T-cell (primary cell): ENCODE measurements at regions not wholly inside any gene's neighbourhood (a gene's known extent, or its start where the extent isn't known, plus 50 kb on each side); places are given as distances from the start of the nearest gene placed in this dataset.
"Not testable (repeated sequence)": the region's sequence is repeated elsewhere in the genome, so short reads cannot be mapped to it uniquely, and the experiment has no call there.

ENCODE experiments used
- ATAC-seq, 4 experiments: fragments of 200-7000 bp in 3 of 4; fragments of 150-1000 bp in 1 of 4; cut with Tn5 transposase; replicated peaks in 1 of 4; 1 replicate in 3 of 4; 2 replicates in 1 of 4; pipeline ENCODE4 v1.10.0; 2021; ENCODE audit warnings: moderate library complexity in 3 of 4, mild to moderate bottlenecking in 2 of 4, moderate number of reproducible peaks in 1 of 4
- CTCF ChIA-PET, 2 donors: fragments of 300-600 bp; sonication (Branson Sonifier 250); formaldehyde crosslinking; loops; one replicate each; lab custom pipeline; 2022; ENCODE audit warnings: antibody characterized with exemption in 2 of 2; lab: Charles Lee
- POLR2A ChIA-PET, 2 donors: fragments of 300-600 bp; sonication (Branson Sonifier 250); formaldehyde crosslinking; loops; one replicate each; lab custom pipeline; 2022; ENCODE audit warnings: antibody characterized with exemption in 2 of 2; lab: Charles Lee
- DNase-seq, 35 experiments: peaks; one replicate each; pipeline versions ENCODE4 v3.0.0 to v3.0.0-alpha.2; 2013 to 2023
- H3K27ac ChIP-seq: one replicate; pipeline ENCODE4 v1.5.1; 2013; ENCODE audit warnings: low read length
- H3K27me3 ChIP-seq, 2 experiments: replicated peaks in 1 of 2; 1 replicate in 1 of 2; 2 replicates in 1 of 2; pipeline versions ENCODE4 v1.6.1 to v1.7.0; 2013; ENCODE audit warnings: low read length in 1 of 2, mixed read lengths in 1 of 2; ENCODE audit not compliant: control insufficient read depth in 2 of 2, insufficient read depth in 2 of 2; ENCODE audit errors: extremely low read depth in 1 of 2
- H3K36me3 ChIP-seq, 2 donors: 1 replicate in 1 of 2; 2 replicates in 1 of 2; pipeline versions ENCODE4 v1.6.1 to v1.7.0; 2013; ENCODE audit warnings: low read length in 1 of 2; ENCODE audit not compliant: control insufficient read depth in 2 of 2, insufficient read depth in 1 of 2; ENCODE audit errors: extremely low read depth in 1 of 2
- H3K4me1 ChIP-seq, 2 experiments: 1 replicate in 1 of 2; 2 replicates in 1 of 2; pipeline versions ENCODE4 v1.6.1 to v1.7.0; 2013; ENCODE audit warnings: low read length in 2 of 2, mixed read lengths in 1 of 2; ENCODE audit not compliant: insufficient read depth in 2 of 2, control insufficient read depth in 1 of 2; ENCODE audit errors: extremely low read depth in 1 of 2
- H3K4me3 ChIP-seq, 2 donors: 1 replicate in 1 of 2; 2 replicates in 1 of 2; pipeline versions ENCODE4 v1.5.1 to v1.7.0; 2013; ENCODE audit warnings: mild to moderate bottlenecking in 2 of 2, low read length in 1 of 2, moderate library complexity in 1 of 2; ENCODE audit not compliant: control insufficient read depth in 1 of 2; ENCODE audit errors: extremely low read depth in 1 of 2
- H3K9me3 ChIP-seq: 2 replicates; pipeline ENCODE4 v1.7.0; 2013
- H3K27ac Mint-ChIP-seq, 2 donors: one replicate each; pipeline ENCODE4 v1.8.0; 2020 to 2021; ENCODE audit warnings: mild to moderate bottlenecking in 2 of 2, mixed read lengths in 2 of 2
- H3K27me3 Mint-ChIP-seq, 2 donors: one replicate each; pipeline ENCODE4 v1.8.0; 2021 to 2022; ENCODE audit warnings: mixed read lengths in 2 of 2
- H3K36me3 Mint-ChIP-seq: one replicate; pipeline ENCODE4 v1.8.0; 2021; ENCODE audit warnings: mixed read lengths
- H3K4me1 Mint-ChIP-seq, 3 donors: one replicate each; pipeline ENCODE4 v1.8.0; 2020 to 2022; ENCODE audit warnings: mixed read lengths in 3 of 3, mild to moderate bottlenecking in 1 of 3
- H3K4me3 Mint-ChIP-seq, 3 donors: one replicate each; pipeline ENCODE4 v1.8.0; 2020 to 2022; ENCODE audit warnings: mild to moderate bottlenecking in 3 of 3, mixed read lengths in 3 of 3, moderate library complexity in 3 of 3
- H3K9me3 Mint-ChIP-seq, 3 donors: one replicate each; pipeline ENCODE4 v1.8.0; 2020 to 2022; ENCODE audit warnings: mixed read lengths in 3 of 3
- WGBS: methylation state at CpG from one replicate; pipeline ENCODE4 v1.1.5; 2013; ENCODE audit warnings: missing lambda C conversion rate; ENCODE audit not compliant: insufficient coverage; 5-methylcytosine and 5-hydroxymethylcytosine counted together

- Histone ChIP-seq H3K27ac (no peak overlapping the region), H3K4me3 (no peak overlapping the region), H3K36me3 (no peaks in the 10 kb centered on the region), H3K27me3 (peaks cover 0 to 7% of the 10 kb centered on the region in 2 experiments), H3K9me3 (no peaks in the 10 kb centered on the region), H3K4me1 (peaks cover 9 to 10% of the 10 kb centered on the region in 2 experiments)
- peak overlapping the region; percentile 66 to 77 (median 74) for H3K4me3 Mint-ChIP-seq
- ATAC-seq (no peak), DNase-seq (no peak)
- H3K27ac Mint-ChIP-seq, result peak overlapping the region; percentile 93 to 98
- H3K36me3 Mint-ChIP-seq, result no peaks in the 10 kb centered on the region
- WGBS, result 20% methylated on average over 2 of the region's 3 CpGs
- peaks cover 19 to 45% (median 36%) of the 10 kb centered on the region in 3 donors for H3K4me1 Mint-ChIP-seq
- H3K9me3 Mint-ChIP-seq, result no peaks in the 10 kb centered on the region
- H3K27me3 Mint-ChIP-seq, result peaks cover 1 to 4% of the 10 kb centered on the region in 2 donors
- ChIA-PET CTCF (interaction anchor here in 1 of 2 donors (0.6 kb wide), 1 partner anchor 65 kb away, joined by 3 read pairs; no protein-coding TSS in a partner anchor), POLR2A (no interaction called here)
These were observed 67.9 kb upstream of the SRRM3 start for GRCh38 chr7:76133839-76134238.

GRCh38 chr7:76135263-76135662 is 66.4 kb upstream of the SRRM3 start:
- POLR2A ChIA-PET, H3K36me3 Mint-ChIP-seq, H3K27me3 ChIP-seq, ATAC-seq, H3K4me3 Mint-ChIP-seq, H3K36me3 ChIP-seq, H3K27me3 Mint-ChIP-seq, H3K27ac Mint-ChIP-seq, H3K9me3 ChIP-seq, H3K4me3 ChIP-seq, CTCF ChIA-PET, H3K27ac ChIP-seq, DNase-seq, H3K9me3 Mint-ChIP-seq: not testable (repeated sequence)
- H3K4me1 Mint-ChIP-seq, result peaks cover 19 to 47% (median 36%) of the 10 kb centered on the region in 3 donors
- H3K4me1 ChIP-seq, result peaks cover 9 to 10% of the 10 kb centered on the region in 2 experiments
- 50% methylated on average over 1 of the region's 2 CpGs for whole genome bisulfite sequencing

GRCh38 chr7:76138577-76139313 is 63.0 kb upstream of the SRRM3 start:
- DNase-seq, ATAC-seq, H3K27ac ChIP-seq, H3K27me3 ChIP-seq, H3K4me3 ChIP-seq, H3K36me3 ChIP-seq, POLR2A ChIA-PET, H3K9me3 Mint-ChIP-seq, H3K27ac Mint-ChIP-seq, H3K36me3 Mint-ChIP-seq, CTCF ChIA-PET, H3K4me3 Mint-ChIP-seq, H3K27me3 Mint-ChIP-seq, H3K9me3 ChIP-seq: not testable (repeated sequence)
- 86% methylated on average over 6 of the region's 7 CpGs for WGBS
- H3K4me1 Mint-ChIP-seq, result peaks cover 3 to 34% (median 23%) of the 10 kb centered on the region in 3 donors
- H3K4me1 ChIP-seq, result peaks cover 2 to 16% of the 10 kb centered on the region in 2 experiments

GRCh38 chr7:76139670-76140069 is 62.0 kb upstream of the SRRM3 start:
- ATAC-seq (no peak), DNase-seq (no peak)
- POLR2A ChIA-PET, result no interaction called here
- Histone ChIP-seq H3K27me3 (peaks cover 0 to 2% of the 10 kb centered on the region in 2 experiments), H3K4me1 (peaks cover 2 to 13% of the 10 kb centered on the region in 2 experiments), H3K9me3 (no peaks in the 10 kb centered on the region), H3K27ac (no peak overlapping the region), H3K36me3 (no peaks in the 10 kb centered on the region), H3K4me3 (no peak overlapping the region)
- WGBS, result no CpG with 5 or more reads among the region's 1 CpG
- Mint-ChIP-seq H3K27me3 (no peaks in the 10 kb centered on the region), H3K36me3 (no peaks in the 10 kb centered on the region), H3K4me1 (peaks cover 0 to 32% (median 21%) of the 10 kb centered on the region in 3 donors), H3K9me3 (no peaks in the 10 kb centered on the region), H3K27ac (no peak overlapping the region), H3K4me3 (no peak overlapping the region)
- CTCF ChIA-PET, result no interaction called here

- ATAC-seq, H3K27ac ChIP-seq, H3K9me3 ChIP-seq, H3K27me3 ChIP-seq, H3K36me3 Mint-ChIP-seq, H3K27ac Mint-ChIP-seq, H3K9me3 Mint-ChIP-seq, POLR2A ChIA-PET, DNase-seq, H3K27me3 Mint-ChIP-seq, H3K36me3 ChIP-seq, CTCF ChIA-PET, H3K4me3 Mint-ChIP-seq, H3K4me3 ChIP-seq: not testable (repeated sequence)
- WGBS, result no CpG with 5 or more reads among the region's 3 CpGs
- peaks cover 0 to 37% (median 22%) of the 10 kb centered on the region in 3 donors for H3K4me1 Mint-ChIP-seq
- peaks cover 2 to 13% of the 10 kb centered on the region in 2 experiments for H3K4me1 ChIP-seq
These were observed 61.4 kb upstream of the SRRM3 start for GRCh38 chr7:76140259-76140658.

- H3K9me3 ChIP-seq, result no peaks in the 10 kb centered on the region
- peak overlapping the region; percentile 91 to 93 for H3K27ac Mint-ChIP-seq
- ChIA-PET CTCF (no interaction called here), POLR2A (no interaction called here)
- H3K4me3 ChIP-seq, result no peak overlapping the region
- H3K4me3 Mint-ChIP-seq, result peak overlapping the region in 1 of 3 donors; percentile 9
- H3K27me3 Mint-ChIP-seq, result no peaks in the 10 kb centered on the region
- H3K4me1 Mint-ChIP-seq, result peaks cover 0 to 30% (median 21%) of the 10 kb centered on the region in 3 donors
- H3K27me3 ChIP-seq, result peaks cover 0 to 2% of the 10 kb centered on the region in 2 experiments
- DNase-seq (peak in 9 of 35 experiments; percentile 10 to 52 (median 19)), ATAC-seq (peak in 3 of 4 experiments; percentile 75 to 99 (median 91))
- H3K36me3 ChIP-seq, result no peaks in the 10 kb centered on the region
- peaks cover 2 to 13% of the 10 kb centered on the region in 2 experiments for H3K4me1 ChIP-seq
- no peak overlapping the region for H3K27ac ChIP-seq
- no CpG with 5 or more reads among the region's 5 CpGs for WGBS
- H3K36me3 Mint-ChIP-seq, result no peaks in the 10 kb centered on the region
- no peaks in the 10 kb centered on the region for H3K9me3 Mint-ChIP-seq
These were observed 58.8 kb upstream of the SRRM3 start for GRCh38 chr7:76142861-76143260.
